ENCODE measurements at regions not wholly inside any gene's neighbourhood (a gene's known extent, or its start where the extent isn't known, plus 50 kb on each side); places are given as distances from the start of the nearest gene placed in this dataset.

GRCh38 chr6:169324086-169324485, 70.4 kb upstream of the THBS2 start:
- no peak overlapping the region for H2BK12ac ChIP-seq (ENCODE audit: low read length in 2 of 2)
- no peak overlapping the region for H3K14ac ChIP-seq (ENCODE audit: low read length in 2 of 2)
- no peak overlapping the region for H3K4ac ChIP-seq (ENCODE audit: low read depth in 1 of 2, low read length in 2 of 2)
- no peak overlapping the region for H3K9ac ChIP-seq (ENCODE audit: low read length)
- no peak overlapping the region for H3K23ac ChIP-seq (ENCODE audit: low read length in 2 of 2)
- H2AFZ ChIP-seq (ENCODE audit: low read depth, low read length) = no peak overlapping the region
- no peak overlapping the region for H2BK15ac ChIP-seq (ENCODE audit: low read depth, poor library complexity, severe bottlenecking)
- no peak for DNase-seq
- H3K18ac ChIP-seq (ENCODE audit: low read depth in 1 of 2, low read length in 2 of 2) = no peak overlapping the region
- no peak overlapping the region for H4K8ac ChIP-seq (ENCODE audit: low read length)
- WGBS = 88% methylated on average over 4 of the region's 4 CpGs
- H3K27ac ChIP-seq (ENCODE audit: low read length, poor library complexity, severe bottlenecking) = no peak overlapping the region
- no peaks in the 10 kb centered on the region for H3K36me3 ChIP-seq (ENCODE audit: control insufficient read depth in 1 of 2, insufficient read depth in 2 of 2, low read depth in 1 of 2, low read length in 2 of 2)
- no peak overlapping the region for H2BK5ac ChIP-seq (ENCODE audit: low read depth, low read length, poor library complexity, severe bottlenecking)
- no peak overlapping the region for H2AK5ac ChIP-seq (ENCODE audit: low read length, severe bottlenecking)
- no peak overlapping the region for H4K91ac ChIP-seq (ENCODE audit: low read length)
- H3K4me3 ChIP-seq (ENCODE audit: insufficient read depth in 1 of 2, low read depth in 1 of 2, low read length in 2 of 2) = peak overlapping the region in 1 of 2 experiments; percentile 4
- no peaks in the 10 kb centered on the region for H3K27me3 ChIP-seq (ENCODE audit: control insufficient read depth in 1 of 2, insufficient read depth in 1 of 2, low read length in 2 of 2)
- H3K9me3 ChIP-seq (ENCODE audit: control insufficient read depth, low read length) = peaks cover 6% of the 10 kb centered on the region
- no peak overlapping the region for H3K4me2 ChIP-seq (ENCODE audit: low read length, poor library complexity, severe bottlenecking)
- H3K79me1 ChIP-seq (replicated peaks; ENCODE audit: low read length, poor library complexity, severe bottlenecking) = no peaks in the 10 kb centered on the region
- no peak overlapping the region for H2BK120ac ChIP-seq (ENCODE audit: low read depth, low read length)
- H3K4me1 ChIP-seq (ENCODE audit: control insufficient read depth, insufficient read depth, low read depth, low read length) = peaks cover 5% of the 10 kb centered on the region

GRCh38 chr6:169323221-169323620, 69.6 kb upstream of the THBS2 start:
- Histone ChIP-seq H2BK12ac (ENCODE audit: low read length in 2 of 2) (no peak overlapping the region), H4K8ac (ENCODE audit: low read length) (no peak overlapping the region), H2BK5ac (ENCODE audit: low read depth, low read length, poor library complexity, severe bottlenecking) (no peak overlapping the region), H3K27ac (ENCODE audit: low read length, poor library complexity, severe bottlenecking) (no peak overlapping the region), H3K36me3 (ENCODE audit: control insufficient read depth in 1 of 2, insufficient read depth in 2 of 2, low read depth in 1 of 2, low read length in 2 of 2) (no peaks in the 10 kb centered on the region), H3K27me3 (ENCODE audit: control insufficient read depth in 1 of 2, insufficient read depth in 1 of 2, low read length in 2 of 2) (no peaks in the 10 kb centered on the region), H3K4me1 (ENCODE audit: control insufficient read depth, insufficient read depth, low read depth, low read length) (peaks cover 5% of the 10 kb centered on the region), H3K4me2 (ENCODE audit: low read length, poor library complexity, severe bottlenecking) (no peak overlapping the region), H3K79me1 (replicated peaks; ENCODE audit: low read length, poor library complexity, severe bottlenecking) (no peaks in the 10 kb centered on the region), H2AK5ac (ENCODE audit: low read length, severe bottlenecking) (no peak overlapping the region), H3K4me3 (ENCODE audit: insufficient read depth in 1 of 2, low read depth in 1 of 2, low read length in 2 of 2) (no peak overlapping the region), H2BK120ac (ENCODE audit: low read depth, low read length) (no peak overlapping the region), H3K18ac (ENCODE audit: low read depth in 1 of 2, low read length in 2 of 2) (no peak overlapping the region), H3K9ac (ENCODE audit: low read length) (no peak overlapping the region), H2BK15ac (ENCODE audit: low read depth, poor library complexity, severe bottlenecking) (no peak overlapping the region), H2AFZ (ENCODE audit: low read depth, low read length) (no peak overlapping the region), H3K4ac (ENCODE audit: low read depth in 1 of 2, low read length in 2 of 2) (no peak overlapping the region), H4K91ac (ENCODE audit: low read length) (no peak overlapping the region), H3K23ac (ENCODE audit: low read length in 2 of 2) (no peak overlapping the region), H3K14ac (ENCODE audit: low read length in 2 of 2) (no peak overlapping the region), H3K9me3 (ENCODE audit: control insufficient read depth, low read length) (peaks cover 6% of the 10 kb centered on the region)
- 78% methylated on average over 5 of the region's 5 CpGs for WGBS
- no peak for DNase-seq

DNA sequence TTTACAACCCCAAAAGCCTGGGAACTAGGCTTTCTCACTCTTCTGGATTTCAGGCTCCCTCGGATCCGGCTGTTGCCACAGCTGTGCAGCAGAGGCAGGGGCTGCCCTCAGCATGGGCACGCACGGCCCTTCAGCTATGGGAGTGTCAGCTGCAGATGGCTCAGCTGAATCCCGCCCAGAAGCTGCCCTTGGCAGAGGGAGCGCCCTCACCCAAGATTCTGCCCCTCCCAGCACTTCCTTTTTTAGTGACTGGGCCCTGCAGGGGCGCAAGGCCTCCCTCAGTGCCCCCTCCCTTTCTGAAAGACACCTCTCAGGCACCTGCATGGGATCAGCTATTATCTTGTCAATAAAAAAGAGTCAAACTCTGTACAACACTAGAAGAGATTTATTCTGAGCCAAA, 67.9 kb upstream of the THBS2 start:
- Histone ChIP-seq H2BK5ac (ENCODE audit: low read depth, low read length, poor library complexity, severe bottlenecking) (no peak overlapping the region), H3K36me3 (ENCODE audit: control insufficient read depth in 1 of 2, insufficient read depth in 2 of 2, low read depth in 1 of 2, low read length in 2 of 2) (no peaks in the 10 kb centered on the region), H3K27me3 (ENCODE audit: control insufficient read depth in 1 of 2, insufficient read depth in 1 of 2, low read length in 2 of 2) (no peaks in the 10 kb centered on the region), H2BK120ac (ENCODE audit: low read depth, low read length) (no peak overlapping the region), H2BK12ac (ENCODE audit: low read length in 2 of 2) (no peak overlapping the region), H2AFZ (ENCODE audit: low read depth, low read length) (no peak overlapping the region), H3K4me1 (ENCODE audit: control insufficient read depth, insufficient read depth, low read depth, low read length) (peaks cover 5% of the 10 kb centered on the region), H2BK15ac (ENCODE audit: low read depth, poor library complexity, severe bottlenecking) (no peak overlapping the region), H3K9me3 (ENCODE audit: control insufficient read depth, low read length) (peaks cover 6% of the 10 kb centered on the region), H3K14ac (ENCODE audit: low read length in 2 of 2) (no peak overlapping the region), H3K79me1 (replicated peaks; ENCODE audit: low read length, poor library complexity, severe bottlenecking) (no peaks in the 10 kb centered on the region), H4K8ac (ENCODE audit: low read length) (no peak overlapping the region), H3K4me3 (ENCODE audit: insufficient read depth in 1 of 2, low read depth in 1 of 2, low read length in 2 of 2) (no peak overlapping the region), H3K18ac (ENCODE audit: low read depth in 1 of 2, low read length in 2 of 2) (no peak overlapping the region), H3K9ac (ENCODE audit: low read length) (no peak overlapping the region), H3K27ac (ENCODE audit: low read length, poor library complexity, severe bottlenecking) (no peak overlapping the region), H3K4ac (ENCODE audit: low read depth in 1 of 2, low read length in 2 of 2) (no peak overlapping the region), H2AK5ac (ENCODE audit: low read length, severe bottlenecking) (no peak overlapping the region), H3K23ac (ENCODE audit: low read length in 2 of 2) (no peak overlapping the region), H4K91ac (ENCODE audit: low read length) (no peak overlapping the region), H3K4me2 (ENCODE audit: low read length, poor library complexity, severe bottlenecking) (no peak overlapping the region)
- no peak for DNase-seq
- 67% methylated on average over 7 of the region's 7 CpGs for WGBS

DNA sequence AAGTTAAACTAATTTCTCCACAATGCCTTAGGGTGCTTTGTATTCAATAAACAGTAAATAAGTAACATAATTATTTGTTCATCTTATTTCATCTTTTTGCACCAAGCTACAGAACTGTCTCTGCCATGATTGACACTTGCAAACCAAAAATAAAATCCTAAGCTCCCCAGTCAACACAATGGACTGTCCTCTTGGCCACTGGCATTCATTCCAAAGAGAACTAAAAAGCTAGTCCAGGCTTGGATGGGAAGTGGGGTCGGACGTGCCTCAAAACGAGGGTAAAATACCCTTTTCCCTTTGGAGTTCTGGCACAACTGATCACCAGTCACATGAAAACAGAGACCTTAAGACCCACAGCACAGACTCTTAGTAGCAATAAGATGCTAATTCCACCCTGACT, 66.4 kb upstream of the THBS2 start:
- Histone ChIP-seq H2AFZ (ENCODE audit: low read depth, low read length) (no peak overlapping the region), H2BK120ac (ENCODE audit: low read depth, low read length) (no peak overlapping the region), H2BK12ac (ENCODE audit: low read length in 2 of 2) (no peak overlapping the region), H3K4me1 (ENCODE audit: control insufficient read depth, insufficient read depth, low read depth, low read length) (peaks cover 2% of the 10 kb centered on the region), H3K79me1 (replicated peaks; ENCODE audit: low read length, poor library complexity, severe bottlenecking) (no peaks in the 10 kb centered on the region), H2AK5ac (ENCODE audit: low read length, severe bottlenecking) (no peak overlapping the region), H3K23ac (ENCODE audit: low read length in 2 of 2) (no peak overlapping the region), H2BK5ac (ENCODE audit: low read depth, low read length, poor library complexity, severe bottlenecking) (no peak overlapping the region), H3K4me2 (ENCODE audit: low read length, poor library complexity, severe bottlenecking) (no peak overlapping the region), H3K27me3 (ENCODE audit: control insufficient read depth in 1 of 2, insufficient read depth in 1 of 2, low read length in 2 of 2) (no peaks in the 10 kb centered on the region), H3K9ac (ENCODE audit: low read length) (peak overlapping the region; percentile 45), H4K8ac (ENCODE audit: low read length) (no peak overlapping the region), H3K4me3 (ENCODE audit: insufficient read depth in 1 of 2, low read depth in 1 of 2, low read length in 2 of 2) (peak overlapping the region in 1 of 2 experiments; percentile 62), H3K4ac (ENCODE audit: low read depth in 1 of 2, low read length in 2 of 2) (no peak overlapping the region), H3K27ac (ENCODE audit: low read length, poor library complexity, severe bottlenecking) (no peak overlapping the region), H3K14ac (ENCODE audit: low read length in 2 of 2) (no peak overlapping the region), H3K36me3 (ENCODE audit: control insufficient read depth in 1 of 2, insufficient read depth in 2 of 2, low read depth in 1 of 2, low read length in 2 of 2) (no peaks in the 10 kb centered on the region), H3K18ac (ENCODE audit: low read depth in 1 of 2, low read length in 2 of 2) (no peak overlapping the region), H4K91ac (ENCODE audit: low read length) (no peak overlapping the region), H3K9me3 (ENCODE audit: control insufficient read depth, low read length) (peaks cover 6% of the 10 kb centered on the region), H2BK15ac (ENCODE audit: low read depth, poor library complexity, severe bottlenecking) (no peak overlapping the region)
- DNase-seq = no peak
- 87% methylated on average over 3 of the region's 3 CpGs for WGBS

Measured in mesenchymal stem cell (in vitro differentiated cells and primary cell).